Hepatocyte (in vitro differentiated cells): ENCODE measurements at regions not wholly inside any gene's neighbourhood (a gene's known extent, or its start where the extent isn't known, plus 50 kb on each side); places are given as distances from the start of the nearest gene placed in this dataset.

Source experiments
- DNase-seq: peaks from one replicate; pipeline ENCODE4 v3.0.0-alpha.2; 2016; ENCODE audit warnings: low spot score
- H2AFZ ChIP-seq: fragments of 200-600 bp; sonication (generic); 2 replicates; pipeline ENCODE4 v1.6.0; 2016; ENCODE audit warnings: antibody characterized with exemption, mild to moderate bottlenecking
- H3K27ac ChIP-seq: fragments of 200-600 bp; sonication (generic); 2 replicates; pipeline ENCODE4 v1.5.1; 2016; ENCODE audit warnings: mild to moderate bottlenecking
- H3K27me3 ChIP-seq: fragments of 200-600 bp; sonication (generic); 2 replicates; pipeline ENCODE4 v1.6.1; 2016
- H3K36me3 ChIP-seq: fragments of 200-600 bp; sonication (generic); replicated peaks from 2 replicates; pipeline ENCODE4 v1.5.1; 2016; ENCODE audit warnings: low read depth; ENCODE audit not compliant: insufficient read depth
- H3K4me1 ChIP-seq: fragments of 200-600 bp; sonication (generic); 2 replicates; pipeline ENCODE4 v1.5.1; 2016; ENCODE audit warnings: mild to moderate bottlenecking, moderate library complexity; ENCODE audit not compliant: insufficient read depth
- H3K4me2 ChIP-seq: fragments of 200-600 bp; sonication (generic); 2 replicates; pipeline ENCODE4 v1.6.0; 2016
- H3K4me3 ChIP-seq: fragments of 200-600 bp; sonication (generic); 2 replicates; pipeline ENCODE4 v1.5.1; 2016; ENCODE audit warnings: mild to moderate bottlenecking
- H3K79me2 ChIP-seq: fragments of 200-600 bp; sonication (generic); 2 replicates; pipeline ENCODE4 v1.6.0; 2017; ENCODE audit warnings: mild to moderate bottlenecking
- H3K9me2 ChIP-seq: fragments of 200-600 bp; sonication (generic); replicated peaks from 2 replicates; pipeline ENCODE4 v1.6.0; 2017; ENCODE audit warnings: mild to moderate bottlenecking; ENCODE audit not compliant: insufficient read depth
- H3K9me3 ChIP-seq: fragments of 200-600 bp; sonication (generic); 2 replicates; pipeline ENCODE4 v1.5.1; 2016; ENCODE audit warnings: low read depth, mild to moderate bottlenecking
- H4K20me1 ChIP-seq: fragments of 200-600 bp; sonication (generic); 2 replicates; pipeline ENCODE4 v1.6.0; 2016; ENCODE audit warnings: mild to moderate bottlenecking; ENCODE audit not compliant: insufficient read depth, poor library complexity, severe bottlenecking
- CTCF ChIP-seq: fragments of 200-600 bp; sonication (generic); IDR thresholded peaks from 2 replicates; pipeline ENCODE4 v1.5.1; 2016; ENCODE audit warnings: antibody characterized with exemption, mild to moderate bottlenecking; ENCODE audit not compliant: poor library complexity
- EZH2 ChIP-seq: fragments of 200-600 bp; sonication (generic); IDR thresholded peaks from 2 replicates; pipeline ENCODE4 v1.6.1; 2016; ENCODE audit warnings: antibody characterized with exemption, mild to moderate bottlenecking, borderline replicate concordance
- EZH2phosphoT487 ChIP-seq: fragments of 200-600 bp; sonication (generic); IDR thresholded peaks from one replicate; pipeline ENCODE4 v1.6.1; 2018; ENCODE audit warnings: antibody characterized with exemption, mild to moderate bottlenecking, low read depth, moderate library complexity; ENCODE audit not compliant: unreplicated experiment, severe bottlenecking
- WGBS: methylation state at CpG from one replicate; pipeline ENCODE4 v1.1.6; 2016; ENCODE audit warnings: low lambda C conversion rate; ENCODE audit errors: missing lambda C conversion rate; 5-methylcytosine and 5-hydroxymethylcytosine counted together

GRCh38 chr4:163063891-163064290 lies 102.8 kb downstream of the NAF1 start:
- H3K4me3 ChIP-seq = no peak overlapping the region
- no peaks in the 10 kb centered on the region for H3K9me2 ChIP-seq
- no peak overlapping the region for H2AFZ ChIP-seq
- no peaks in the 10 kb centered on the region for H3K79me2 ChIP-seq
- no peak overlapping the region for H3K4me2 ChIP-seq
- WGBS = 72% methylated on average over 3 of the region's 3 CpGs
- no peak overlapping the region for H3K27ac ChIP-seq
- no peaks in the 10 kb centered on the region for H4K20me1 ChIP-seq
- H3K9me3 ChIP-seq = no peaks in the 10 kb centered on the region
- no peaks in the 10 kb centered on the region for H3K4me1 ChIP-seq
- no peak for DNase-seq
- TF ChIP-seq EZH2phosphoT487 = no peak
- H3K36me3 ChIP-seq = no peaks in the 10 kb centered on the region
- no peaks in the 10 kb centered on the region for H3K27me3 ChIP-seq

- H3K27me3 ChIP-seq = peaks cover 11% of the 10 kb centered on the region
- H3K9me3 ChIP-seq = no peaks in the 10 kb centered on the region
- no peak overlapping the region for H3K4me3 ChIP-seq
- no peaks in the 10 kb centered on the region for H4K20me1 ChIP-seq
- DNase-seq = peak; percentile 47
- no peak overlapping the region for H2AFZ ChIP-seq
- TF ChIP-seq CTCF (peak; percentile 46), EZH2phosphoT487 (no peak), EZH2 (no peak)
- no peaks in the 10 kb centered on the region for H3K4me1 ChIP-seq
- no peak overlapping the region for H3K27ac ChIP-seq
- 67% methylated on average over 3 of the region's 3 CpGs for WGBS
- no peaks in the 10 kb centered on the region for H3K79me2 ChIP-seq
- no peaks in the 10 kb centered on the region for H3K9me2 ChIP-seq
- H3K36me3 ChIP-seq = no peaks in the 10 kb centered on the region
- no peak overlapping the region for H3K4me2 ChIP-seq
Observed at GRCh38 chr4:163048447-163048846, 118.2 kb downstream of the NAF1 start.

GRCh38 chr4:163042306-163042705 lies 124.4 kb downstream of the NAF1 start:
- no peak overlapping the region for H3K4me2 ChIP-seq
- no peak for DNase-seq
- WGBS = 93% methylated on average over 3 of the region's 3 CpGs
- H3K79me2 ChIP-seq = no peaks in the 10 kb centered on the region
- no peaks in the 10 kb centered on the region for H3K9me3 ChIP-seq
- no peaks in the 10 kb centered on the region for H4K20me1 ChIP-seq
- peaks cover 6% of the 10 kb centered on the region for H3K27me3 ChIP-seq
- TF ChIP-seq EZH2 = no peak
- no peak for TF ChIP-seq EZH2phosphoT487
- no peak for TF ChIP-seq CTCF
- no peaks in the 10 kb centered on the region for H3K4me1 ChIP-seq
- no peaks in the 10 kb centered on the region for H3K36me3 ChIP-seq
- no peaks in the 10 kb centered on the region for H3K9me2 ChIP-seq
- no peak overlapping the region for H2AFZ ChIP-seq
- H3K27ac ChIP-seq = no peak overlapping the region
- H3K4me3 ChIP-seq = no peak overlapping the region

- no peak overlapping the region for H2AFZ ChIP-seq
- no peak for DNase-seq
- no peaks in the 10 kb centered on the region for H3K27me3 ChIP-seq
- no peaks in the 10 kb centered on the region for H3K9me3 ChIP-seq
- H3K36me3 ChIP-seq = no peaks in the 10 kb centered on the region
- no peak overlapping the region for H3K4me2 ChIP-seq
- no peaks in the 10 kb centered on the region for H3K4me1 ChIP-seq
- no peak overlapping the region for H3K4me3 ChIP-seq
- H4K20me1 ChIP-seq = no peaks in the 10 kb centered on the region
- WGBS = 94% methylated on average over 1 of the region's 1 CpG
- no peaks in the 10 kb centered on the region for H3K9me2 ChIP-seq
- TF ChIP-seq EZH2 = no peak
- no peak for TF ChIP-seq CTCF
- TF ChIP-seq EZH2phosphoT487 = no peak
- no peaks in the 10 kb centered on the region for H3K79me2 ChIP-seq
- no peak overlapping the region for H3K27ac ChIP-seq
Observed at GRCh38 chr4:163017135-163017534, 149.6 kb downstream of the NAF1 start.
